GM12891 (cell line): ENCODE measurements at regions not wholly inside any gene's neighbourhood (a gene's known extent, or its start where the extent isn't known, plus 50 kb on each side); places are given as distances from the start of the nearest gene placed in this dataset.

ENCODE experiments used
- POLR2A ChIP-seq: IDR thresholded peaks from 2 replicates; pipeline ENCODE4 v1.6.1; 2011; ENCODE audit warnings: low read depth, low read length, control low read depth
- POLR2AphosphoS5 ChIP-seq: IDR thresholded peaks from 2 replicates; pipeline ENCODE4 v1.6.1; 2011; ENCODE audit warnings: low read depth, low read length, control low read depth
- POU2F2 ChIP-seq: IDR thresholded peaks from 2 replicates; pipeline ENCODE4 v1.6.1; 2011; ENCODE audit warnings: low read depth, mild to moderate bottlenecking, control low read depth, low read length, moderate library complexity
- SPI1 ChIP-seq: IDR thresholded peaks from 2 replicates; pipeline ENCODE4 v1.6.1; 2011; ENCODE audit warnings: low read depth, low read length, control low read depth

DNA sequence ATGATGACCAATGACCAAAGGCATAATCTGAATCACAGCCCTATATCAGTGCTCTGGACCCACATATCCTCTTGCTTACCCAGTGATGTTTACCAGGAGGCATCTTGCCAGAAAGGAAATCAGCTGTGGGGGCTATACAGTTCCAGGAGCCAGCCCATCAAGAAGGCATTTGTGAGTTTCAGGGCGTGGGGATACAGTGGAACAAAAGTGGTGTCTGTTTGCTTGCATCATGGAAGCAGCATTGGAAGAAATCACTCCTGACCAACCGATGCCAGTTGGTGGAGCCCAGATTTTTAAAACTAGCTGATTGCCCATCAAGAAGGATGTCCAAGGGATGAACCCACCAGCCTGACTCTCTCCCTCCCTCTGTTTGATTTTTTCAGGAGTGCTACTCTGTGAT, 106.5 kb upstream of the EGFLAM start:
- TF ChIP-seq POLR2AphosphoS5: no peak
- no peak for TF ChIP-seq POU2F2
- TF ChIP-seq POLR2A: no peak
- no peak for TF ChIP-seq SPI1
